ENCODE measurements at regions not wholly inside any gene's neighbourhood (a gene's known extent, or its start where the extent isn't known, plus 50 kb on each side); places are given as distances from the start of the nearest gene placed in this dataset.

GRCh38 chr1:223014142-223014873 lies 128.7 kb downstream of the TLR5 start:
- no peak for DNase-seq
- H3K27ac ChIP-seq: no peak overlapping the region
- TF ChIP-seq POLR2A (IDR thresholded peaks at IDR 0.05): no peak
- TF ChIP-seq CTCF (IDR thresholded peaks at IDR 0.05): no peak
- peaks cover 0 to 21% (median 9%) of the 10 kb centered on the region in 4 donors for H3K4me1 ChIP-seq
- H3K27me3 ChIP-seq: no peaks in the 10 kb centered on the region
- no peak for ATAC-seq
- intact Hi-C loops (cut with DNase I): no loop called here
- H3K36me3 ChIP-seq: no peaks in the 10 kb centered on the region
- 78% methylated on average over 4 of the region's 4 CpGs for WGBS (ENCODE audit: insufficient coverage, low coverage, low lambda C conversion rate, missing lambda C conversion rate)
- no peak overlapping the region for H3K4me3 ChIP-seq
- no peaks in the 10 kb centered on the region for H3K9me3 ChIP-seq

DNA sequence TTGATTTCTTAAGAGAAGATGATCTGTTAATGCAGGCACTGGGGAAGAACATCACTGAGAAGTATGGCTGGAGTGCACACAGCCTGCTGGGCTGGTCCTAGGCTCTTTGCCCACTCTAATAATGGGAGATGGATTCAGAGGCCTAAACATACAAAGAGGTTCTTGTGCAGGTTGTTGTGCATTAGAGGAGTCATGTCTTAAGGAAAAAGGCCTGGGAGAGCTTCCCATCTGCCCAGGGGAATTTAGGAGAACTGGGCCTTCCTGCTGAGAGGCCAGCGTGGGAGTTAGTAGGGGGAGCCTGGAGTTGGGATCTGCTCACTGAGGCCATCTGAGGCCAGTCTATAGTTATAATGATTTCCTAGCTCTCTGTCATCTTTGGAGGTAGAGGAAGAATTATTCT lies 126.7 kb downstream of the TLR5 start:
- Histone ChIP-seq H3K36me3 (no peaks in the 10 kb centered on the region), H3K4me1 (peaks cover 0 to 6% (median 2%) of the 10 kb centered on the region in 4 donors), H3K4me3 (no peak overlapping the region), H3K27me3 (no peaks in the 10 kb centered on the region), H3K27ac (no peak overlapping the region), H3K9me3 (no peaks in the 10 kb centered on the region)
- 92% methylated on average over 1 of the region's 1 CpG for WGBS (ENCODE audit: insufficient coverage, low coverage, low lambda C conversion rate, missing lambda C conversion rate)
- intact Hi-C loops (cut with DNase I): no loop called here
- no peak for ATAC-seq
- no peak for DNase-seq
- no peak for TF ChIP-seq CTCF (IDR thresholded peaks at IDR 0.05)
- no peak for TF ChIP-seq POLR2A (IDR thresholded peaks at IDR 0.05)

DNA sequence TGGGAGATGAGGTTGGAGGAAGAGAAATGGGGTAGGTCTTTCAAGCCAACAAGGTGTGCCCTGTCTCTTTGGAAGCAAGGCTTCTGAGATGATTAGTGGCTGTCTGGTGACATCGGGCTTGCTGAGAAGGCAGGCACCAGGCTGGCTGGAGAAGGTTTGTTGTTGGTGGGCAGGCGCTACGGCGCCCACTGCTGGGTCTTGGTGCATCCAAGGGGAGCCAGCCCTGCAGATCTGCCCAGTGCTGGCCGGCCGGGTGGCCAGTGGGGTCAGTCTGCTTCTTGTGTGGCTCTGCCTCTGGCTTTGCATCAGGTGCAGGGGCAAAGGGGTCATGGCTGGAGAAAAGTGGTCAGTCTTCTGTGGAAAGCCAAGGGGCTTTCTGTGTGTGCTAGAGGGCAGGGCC lies 126.2 kb downstream of the TLR5 start:
- H3K36me3 ChIP-seq: no peaks in the 10 kb centered on the region
- no CpG with 5 or more reads among the region's 6 CpGs for WGBS (ENCODE audit: insufficient coverage, low coverage, low lambda C conversion rate, missing lambda C conversion rate)
- no peak for TF ChIP-seq POLR2A (IDR thresholded peaks at IDR 0.05)
- TF ChIP-seq CTCF (IDR thresholded peaks at IDR 0.05): no peak
- ATAC-seq (peak in 2 of 4 donors; percentile 14 to 24), DNase-seq (no peak)
- no peak overlapping the region for H3K27ac ChIP-seq
- H3K4me1 ChIP-seq: peaks cover 0 to under 1% (median 0%) of the 10 kb centered on the region in 4 donors
- no peaks in the 10 kb centered on the region for H3K27me3 ChIP-seq
- H3K9me3 ChIP-seq: no peaks in the 10 kb centered on the region
- no peak overlapping the region for H3K4me3 ChIP-seq
- intact Hi-C loops (cut with DNase I): no loop called here

GRCh38 chr1:223017291-223017690 lies 125.8 kb downstream of the TLR5 start:
- Histone ChIP-seq H3K27ac (no peak overlapping the region), H3K4me3 (no peak overlapping the region), H3K4me1 (no peaks in the 10 kb centered on the region), H3K9me3 (no peaks in the 10 kb centered on the region), H3K36me3 (no peaks in the 10 kb centered on the region), H3K27me3 (no peaks in the 10 kb centered on the region)
- ATAC-seq: peak in 3 of 4 donors; percentile 20 to 51 (median 25)
- 81% methylated on average over 3 of the region's 8 CpGs for WGBS (ENCODE audit: insufficient coverage, low coverage, low lambda C conversion rate, missing lambda C conversion rate)
- intact Hi-C loops (cut with DNase I): no loop called here
- TF ChIP-seq POLR2A (IDR thresholded peaks at IDR 0.05): no peak
- TF ChIP-seq CTCF (IDR thresholded peaks at IDR 0.05): no peak
- DNase-seq: no peak

Measured in right lobe of liver (tissue), 6 donors.